Retinal pigment epithelial cell (primary cell): ENCODE measurements at regions not wholly inside any gene's neighbourhood (a gene's known extent, or its start where the extent isn't known, plus 50 kb on each side); places are given as distances from the start of the nearest gene placed in this dataset.
"Not testable (repeated sequence)": the region's sequence is repeated elsewhere in the genome, so short reads cannot be mapped to it uniquely, and the experiment has no call there.

Experiments
- DNase-seq: peaks from one replicate; pipeline ENCODE4 v3.0.0-alpha.2; 2010; ENCODE audit warnings: low read depth
- H3K4me3 ChIP-seq: 2 replicates; pipeline ENCODE4 v1.5.1; 2011; ENCODE audit warnings: mild to moderate bottlenecking, low read length, control low read depth, moderate library complexity
- CTCF ChIP-seq: conservative IDR thresholded peaks from 2 replicates; pipeline ENCODE4 v1.5.1; 2011; ENCODE audit warnings: low read depth, low read length, control low read depth, inconsistent platforms

- DNase-seq, result no peak
- TF ChIP-seq CTCF, result no peak
- no peak overlapping the region for H3K4me3 ChIP-seq
These were observed 78.4 kb upstream of the MRPS22 start for GRCh38 chr3:139265131-139266016.

- H3K4me3 ChIP-seq, result no peak overlapping the region
- no peak for TF ChIP-seq CTCF
- DNase-seq, result no peak
These were observed 76.2 kb upstream of the MRPS22 start for GRCh38 chr3:139267300-139268246.

- TF ChIP-seq CTCF, result no peak
- H3K4me3 ChIP-seq, result no peak overlapping the region
- no peak for DNase-seq
These were observed 73.8 kb upstream of the MRPS22 start for GRCh38 chr3:139269984-139270383.

GRCh38 chr3:139270652-139271051 lies 73.2 kb upstream of the MRPS22 start:
- H3K4me3 ChIP-seq, DNase-seq: not testable (repeated sequence)

- TF ChIP-seq CTCF, result no peak
- no peak overlapping the region for H3K4me3 ChIP-seq
These were observed 63.7 kb upstream of the MRPS22 start for GRCh38 chr3:139280027-139280671.

GRCh38 chr3:139281096-139281495 lies 62.7 kb upstream of the MRPS22 start:
- DNase-seq, result no peak
- H3K4me3 ChIP-seq, result no peak overlapping the region
- no peak for TF ChIP-seq CTCF

More at GRCh38 chr3:139280027-139280671, 63.7 kb upstream of the MRPS22 start:
- no peak for DNase-seq
